GM10248 (cell line): ENCODE measurements at regions not wholly inside any gene's neighbourhood (a gene's known extent, or its start where the extent isn't known, plus 50 kb on each side); places are given as distances from the start of the nearest gene placed in this dataset.

Source experiments
- CTCF ChIA-PET: fragments of 300-600 bp; sonication (Branson Sonifier 250); formaldehyde crosslinking; extraction: SDS; loops from one replicate; lab custom pipeline; 2021; ENCODE audit warnings: antibody characterized with exemption; lab: Yijun Ruan, JAX
- POLR2A ChIA-PET: fragments of 350-650 bp; sonication (Branson Sonifier 250); formaldehyde crosslinking; extraction: SDS; loops from one replicate; lab custom pipeline; 2020; ENCODE audit warnings: antibody characterized with exemption; lab: Yijun Ruan, JAX
- DNase-seq: peaks from one replicate; pipeline ENCODE4 v3.0.0; 2012; ENCODE audit errors: extremely low spot score
- CTCF ChIP-seq: IDR thresholded peaks from 2 replicates; pipeline ENCODE4 v1.5.1; 2012; ENCODE audit warnings: mild to moderate bottlenecking, low read depth; ENCODE audit errors: extremely low read depth, missing control alignments, control extremely low read depth

GRCh38 chr3:15973414-15973813, 175.6 kb upstream of the ANKRD28 start:
- no peak for DNase-seq
- no peak for TF ChIP-seq CTCF
- ChIA-PET CTCF (interaction anchor here (1.3 to 1.8 kb wide), 4 partner anchors 9 to 201 kb away, joined by 3 to 5 read pairs (median 4); partner anchors contain the start of gene GALNT15), POLR2A (no interaction called here)

- TF ChIP-seq CTCF = no peak
- CTCF ChIA-PET = interaction anchor here (1.2 to 1.8 kb wide), 5 partner anchors 9 to 200 kb away, joined by 3 to 5 read pairs (median 4); partner anchors contain the start of gene GALNT15
- POLR2A ChIA-PET = interaction anchor here (0.6 kb wide), 1 partner anchor 169 kb away, joined by 9 read pairs; no protein-coding TSS in a partner anchor
- DNase-seq = no peak
Measured at GRCh38 chr3:15973940-15974339, 176.2 kb upstream of the ANKRD28 start.

DNA sequence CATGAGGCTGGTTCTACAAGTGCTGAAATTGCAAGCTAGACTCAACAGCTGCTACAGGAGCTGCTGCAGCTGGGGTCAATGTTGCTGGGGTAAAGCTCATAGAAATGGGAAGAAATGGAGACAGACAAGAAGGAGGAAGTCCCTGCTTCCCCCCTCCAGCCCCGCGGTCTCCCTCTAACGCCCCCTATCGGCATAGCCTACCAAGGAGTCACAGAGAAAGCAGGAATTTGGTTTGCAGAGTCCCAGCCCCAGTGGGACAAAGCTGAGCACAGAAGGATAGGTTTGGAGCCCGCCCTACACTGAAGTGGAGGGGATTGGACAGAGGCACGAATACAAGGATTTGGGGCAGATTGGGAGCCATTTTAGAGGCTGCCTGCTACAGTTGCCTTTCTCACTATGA, 176.9 kb upstream of the ANKRD28 start:
- CTCF ChIA-PET = interaction anchor here (1.2 to 1.8 kb wide), 3 partner anchors 10 to 45 kb away, joined by 4 to 5 read pairs (median 4); no protein-coding TSS in a partner anchor
- peak; percentile 11 for TF ChIP-seq CTCF
- no peak for DNase-seq
- POLR2A ChIA-PET = interaction anchor here (0.6 kb wide), 1 partner anchor 168 kb away, joined by 9 read pairs; no protein-coding TSS in a partner anchor

DNA sequence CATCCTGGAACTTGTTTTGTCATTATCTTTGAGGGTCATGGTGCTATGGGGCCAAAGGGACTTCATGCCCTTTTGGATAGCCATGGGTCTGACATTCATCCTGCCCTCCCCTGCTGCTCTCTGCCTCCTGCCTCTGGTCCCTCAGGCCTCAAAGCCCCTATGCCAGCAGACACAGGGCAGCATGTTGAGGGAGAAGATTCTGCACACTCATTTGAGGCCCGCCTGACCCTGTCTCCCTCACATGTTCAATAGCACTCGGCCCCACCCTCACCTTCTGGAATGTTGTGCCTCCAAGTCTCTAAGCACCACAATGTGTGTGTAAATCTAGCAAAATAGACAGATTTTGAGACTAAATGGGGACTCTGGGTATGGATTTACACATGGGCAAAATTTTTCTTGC, 178.7 kb upstream of the ANKRD28 start:
- CTCF ChIA-PET = interaction anchor here (1.1 kb wide), 1 partner anchor 9 kb away, joined by 4 read pairs; no protein-coding TSS in a partner anchor
- no peak for TF ChIP-seq CTCF

GRCh38 chr3:15977090-15977489, 179.3 kb upstream of the ANKRD28 start:
- POLR2A ChIA-PET = no interaction called here
- CTCF ChIA-PET = no interaction called here
- no peak for TF ChIP-seq CTCF
- no peak for DNase-seq

More for the DNA sequence above, 178.7 kb upstream of the ANKRD28 start:
- POLR2A ChIA-PET = no interaction called here
- no peak for DNase-seq

DNA sequence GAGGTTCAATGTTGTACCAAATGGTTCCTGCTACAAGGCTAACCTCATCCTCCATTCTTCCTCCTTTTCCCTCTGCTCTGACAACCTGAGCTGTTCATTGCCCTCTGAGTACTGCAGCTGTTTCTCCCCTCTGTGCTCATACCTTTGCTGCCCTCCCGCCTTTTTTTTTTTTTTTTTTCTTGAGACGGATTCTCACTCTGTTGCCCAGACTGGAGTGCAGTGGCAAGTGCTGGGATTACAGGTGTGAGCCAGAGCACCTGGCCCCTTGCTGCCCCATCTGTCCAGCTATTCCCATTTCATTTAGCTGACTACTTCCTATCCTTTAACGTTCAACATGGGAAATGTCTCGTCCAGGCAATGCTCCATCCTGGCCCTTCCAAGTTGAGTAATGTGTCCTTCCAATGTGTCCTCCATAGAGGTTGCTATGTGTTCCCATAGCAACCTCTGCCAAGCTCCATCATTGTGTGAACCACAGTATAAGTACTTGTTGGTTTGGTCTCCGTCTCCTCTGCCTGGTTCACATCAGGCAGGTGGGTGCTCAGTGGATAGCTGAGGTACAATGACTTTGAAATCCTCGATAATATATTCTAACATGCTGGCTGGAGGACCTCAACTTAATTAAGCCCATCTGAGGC, 179.9 kb upstream of the ANKRD28 start:
- CTCF ChIA-PET = interaction anchor here (1.0 kb wide), 1 partner anchor 10 kb away, joined by 3 read pairs; no protein-coding TSS in a partner anchor
- no peak for TF ChIP-seq CTCF
- POLR2A ChIA-PET = no interaction called here
- DNase-seq = no peak
